Tibial nerve (tissue), 3 donors: ENCODE measurements at regions not wholly inside any gene's neighbourhood (a gene's known extent, or its start where the extent isn't known, plus 50 kb on each side); places are given as distances from the start of the nearest gene placed in this dataset.

Experiments
- CTCF ChIP-seq, 5 experiments: fragments of 200-600 bp in 3 of 5; fragments of 450-650 bp in 2 of 5; sonication (generic) in 3 of 5; IDR thresholded peaks; one replicate each; pipeline ENCODE4 v1.5.1; 2016 to 2019; ENCODE audit warnings: antibody characterized with exemption in 5 of 5, mild to moderate bottlenecking in 3 of 5, moderate library complexity in 2 of 5
- POLR2A ChIP-seq, 2 donors: fragments of 450-650 bp; IDR thresholded peaks; one replicate each; pipeline ENCODE4 v1.6.1; 2017; ENCODE audit warnings: antibody characterized with exemption in 2 of 2, mild to moderate bottlenecking in 2 of 2, moderate library complexity in 2 of 2

GRCh38 chr3:101913168-101913567, 63.9 kb downstream of the NFKBIZ start:
- TF ChIP-seq CTCF (IDR thresholded peaks at IDR 0.05): no peak
- no peak for TF ChIP-seq POLR2A (IDR thresholded peaks at IDR 0.05)
